Caco-2 (cell line): ENCODE measurements at regions not wholly inside any gene's neighbourhood (a gene's known extent, or its start where the extent isn't known, plus 50 kb on each side); places are given as distances from the start of the nearest gene placed in this dataset.

Experiments used
- BruUV-seq: library from RNA; stranded (reverse); fragments of 400-500 nt; replicated peaks from 2 replicates; lab custom pipeline; 2021; lab: Mats Ljungman, UMichigan
- CTCF ChIA-PET: fragments of 300-600 bp; sonication (Branson Sonifier 250); formaldehyde crosslinking; loops from one replicate; lab custom pipeline; 2022; ENCODE audit warnings: antibody characterized with exemption; lab: Charles Lee
- POLR2A ChIA-PET: fragments of 300-600 bp; sonication (Branson Sonifier 250); formaldehyde crosslinking; loops from one replicate; lab custom pipeline; 2022; ENCODE audit warnings: antibody characterized with exemption; lab: Charles Lee
- DNase-seq, 2 experiments: peaks; one replicate each; pipeline versions ENCODE4 v3.0.0 to v3.0.0-alpha.2; 2020 to 2022
- H3K27me3 ChIP-seq: replicated peaks from 2 replicates; pipeline ENCODE4 v1.6.0; 2011; ENCODE audit warnings: low read length; ENCODE audit not compliant: control insufficient read depth, insufficient read depth
- H3K36me3 ChIP-seq: 2 replicates; pipeline ENCODE4 v1.5.1; 2011; ENCODE audit warnings: low read length; ENCODE audit not compliant: control insufficient read depth, insufficient read depth
- H3K4me1 ChIP-seq: fragments of 250-450 bp; sonication (Bioruptor Pico); 2 replicates; pipeline ENCODE4 v1.5.1; 2020; ENCODE audit warnings: mild to moderate bottlenecking
- H3K4me3 ChIP-seq: 2 replicates; pipeline ENCODE4 v1.5.1; 2011; ENCODE audit warnings: low read depth, mild to moderate bottlenecking, control low read depth, low read length
- H3K9me3 ChIP-seq: fragments of 250-450 bp; sonication (Bioruptor Pico); 2 replicates; pipeline ENCODE4 v1.5.1; 2020; ENCODE audit warnings: mild to moderate bottlenecking, moderate library complexity
- H3K27ac Mint-ChIP-seq: one replicate; pipeline ENCODE4 v1.8.0; 2022; ENCODE audit warnings: mixed read lengths; ENCODE audit not compliant: unreplicated experiment
- H3K27me3 Mint-ChIP-seq: one replicate; pipeline ENCODE4 v1.8.0; 2022; ENCODE audit warnings: mixed read lengths; ENCODE audit not compliant: insufficient read depth, unreplicated experiment
- H3K36me3 Mint-ChIP-seq: one replicate; pipeline ENCODE4 v1.8.0; 2022; ENCODE audit warnings: mild to moderate bottlenecking, mixed read lengths; ENCODE audit not compliant: insufficient read depth, unreplicated experiment
- H3K4me1 Mint-ChIP-seq: one replicate; pipeline ENCODE4 v1.8.0; 2022; ENCODE audit warnings: low read depth, mixed read lengths; ENCODE audit not compliant: unreplicated experiment
- H3K4me3 Mint-ChIP-seq: one replicate; pipeline ENCODE4 v1.8.0; 2022; ENCODE audit warnings: mild to moderate bottlenecking, moderate library complexity, mixed read lengths; ENCODE audit not compliant: unreplicated experiment
- H3K9me3 Mint-ChIP-seq: one replicate; pipeline ENCODE4 v1.8.0; 2022; ENCODE audit warnings: mixed read lengths; ENCODE audit not compliant: unreplicated experiment
- intact Hi-C: fragments of 100-400 bp; cut with micrococcal nuclease; formaldehyde crosslinking; loops from one replicate; pipeline ENCODE4 v1.10.0; 2022; ENCODE audit not compliant: unreplicated experiment
- TF ChIP-seq, protein P1 (sequence below), 2 experiments: fragments of 200-600 bp in 1 of 2; IDR thresholded peaks; 1 replicate in 1 of 2; 2 replicates in 1 of 2; pipeline versions ENCODE4 v1.5.1 to v1.8.0; 2011 to 2022; ENCODE audit warnings: antibody characterized with exemption in 1 of 2, control low read depth in 1 of 2, inconsistent platforms in 1 of 2, low read depth in 1 of 2, low read length in 1 of 2, mild to moderate bottlenecking in 1 of 2, moderate library complexity in 1 of 2; ENCODE audit not compliant: insufficient read depth in 1 of 2, severe bottlenecking in 1 of 2, unreplicated experiment in 1 of 2

DNA sequence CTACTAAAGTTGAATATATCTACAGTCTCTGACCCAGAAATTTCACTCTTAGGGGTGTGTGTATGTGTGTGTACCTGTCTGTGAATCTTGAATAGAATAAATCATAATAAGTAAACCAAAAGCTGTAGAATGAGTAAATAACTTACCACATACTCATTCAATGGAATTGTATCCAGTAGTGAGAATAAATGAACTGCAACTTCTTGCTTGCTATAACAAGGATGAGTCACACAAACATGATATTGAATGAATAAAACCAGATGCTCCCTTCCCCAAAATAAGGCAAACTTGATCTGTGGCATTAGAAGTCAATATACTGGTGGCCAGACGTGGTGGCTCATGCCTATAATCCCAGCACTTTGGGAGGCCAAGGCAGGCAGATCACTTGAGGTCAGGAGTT, 259.8 kb upstream of the MON1B start:
- Histone ChIP-seq H3K4me3 (no peak overlapping the region), H3K9me3 (no peaks in the 10 kb centered on the region), H3K4me1 (peaks cover 1% of the 10 kb centered on the region; the same call in 1 of the 2 replicates), H3K36me3 (no peaks in the 10 kb centered on the region), H3K27me3 (no peaks in the 10 kb centered on the region)
- peaks cover 10% of the 10 kb centered on the region for H3K27me3 Mint-ChIP-seq
- DNase-seq = no peak
- ChIA-PET CTCF (no interaction called here), POLR2A (no interaction called here)
- no peak overlapping the region for H3K27ac Mint-ChIP-seq
- intact Hi-C loops = no loop called here
- H3K4me1 Mint-ChIP-seq = no peaks in the 10 kb centered on the region
- TF ChIP-seq, protein P1, sequence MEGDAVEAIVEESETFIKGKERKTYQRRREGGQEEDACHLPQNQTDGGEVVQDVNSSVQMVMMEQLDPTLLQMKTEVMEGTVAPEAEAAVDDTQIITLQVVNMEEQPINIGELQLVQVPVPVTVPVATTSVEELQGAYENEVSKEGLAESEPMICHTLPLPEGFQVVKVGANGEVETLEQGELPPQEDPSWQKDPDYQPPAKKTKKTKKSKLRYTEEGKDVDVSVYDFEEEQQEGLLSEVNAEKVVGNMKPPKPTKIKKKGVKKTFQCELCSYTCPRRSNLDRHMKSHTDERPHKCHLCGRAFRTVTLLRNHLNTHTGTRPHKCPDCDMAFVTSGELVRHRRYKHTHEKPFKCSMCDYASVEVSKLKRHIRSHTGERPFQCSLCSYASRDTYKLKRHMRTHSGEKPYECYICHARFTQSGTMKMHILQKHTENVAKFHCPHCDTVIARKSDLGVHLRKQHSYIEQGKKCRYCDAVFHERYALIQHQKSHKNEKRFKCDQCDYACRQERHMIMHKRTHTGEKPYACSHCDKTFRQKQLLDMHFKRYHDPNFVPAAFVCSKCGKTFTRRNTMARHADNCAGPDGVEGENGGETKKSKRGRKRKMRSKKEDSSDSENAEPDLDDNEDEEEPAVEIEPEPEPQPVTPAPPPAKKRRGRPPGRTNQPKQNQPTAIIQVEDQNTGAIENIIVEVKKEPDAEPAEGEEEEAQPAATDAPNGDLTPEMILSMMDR (IDR thresholded peaks at IDR 0.05; ENCODE audit: insufficient read depth in 1 of 2, low read depth in 1 of 2, low read length in 1 of 2, severe bottlenecking in 1 of 2, unreplicated experiment in 1 of 2) = no peak
- no peaks in the 10 kb centered on the region for H3K9me3 Mint-ChIP-seq
- H3K36me3 Mint-ChIP-seq = no peaks in the 10 kb centered on the region
- BruUV-seq = no TSS peak
- no peak overlapping the region for H3K4me3 Mint-ChIP-seq

DNA sequence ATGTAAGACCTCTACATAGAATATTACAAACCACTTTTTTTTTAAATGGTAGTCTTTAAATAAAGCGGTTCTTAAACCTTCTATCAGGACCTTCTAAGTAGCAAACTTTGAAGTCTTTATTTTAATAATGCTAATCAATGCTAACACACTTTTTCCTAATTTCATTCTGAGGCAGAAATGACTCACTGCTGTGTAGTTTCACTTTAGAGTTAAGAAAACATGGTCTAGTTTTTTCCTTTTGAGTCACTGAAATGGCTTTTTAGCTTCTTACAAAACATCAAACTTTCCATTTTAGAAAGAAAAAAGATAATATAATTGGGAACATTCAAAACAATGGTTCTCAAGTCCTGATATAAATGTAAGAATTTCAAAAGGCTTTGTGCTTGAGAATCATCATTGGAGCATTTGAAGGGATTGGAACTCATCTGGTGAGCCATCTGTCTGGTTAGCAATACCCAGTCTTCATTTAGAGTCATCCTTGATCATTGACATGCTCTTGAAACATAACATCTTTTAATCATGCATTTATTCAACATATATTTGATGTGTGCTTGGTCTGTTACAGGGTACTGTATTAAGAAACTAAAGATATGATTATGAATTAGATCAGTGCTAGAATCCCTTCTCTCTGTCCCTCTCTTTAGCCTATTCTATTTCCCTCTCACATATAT, 258.3 kb upstream of the MON1B start:
- intact Hi-C loops = no loop called here

DNA sequence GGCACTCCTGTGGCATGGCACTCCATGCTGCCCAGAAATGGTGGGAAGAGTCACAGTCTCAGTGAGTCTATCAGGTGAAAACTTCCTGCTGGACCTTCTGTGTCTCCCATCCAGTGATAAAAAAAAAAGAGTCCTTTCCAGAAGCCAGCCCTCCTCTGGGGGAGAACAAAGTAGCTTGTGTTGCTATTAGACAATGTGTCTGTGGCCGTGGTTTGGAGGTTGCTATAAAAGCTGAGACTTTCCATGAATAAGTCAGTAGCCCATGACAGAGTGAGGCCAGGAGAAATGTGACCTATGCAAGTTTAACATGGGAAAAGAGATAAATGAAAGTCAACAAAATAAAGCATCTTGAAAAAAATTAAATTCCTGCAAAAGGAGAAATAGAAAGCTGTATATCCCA, 250.7 kb upstream of the MON1B start:
- Mint-ChIP-seq H3K27ac (no peak overlapping the region), H3K9me3 (no peaks in the 10 kb centered on the region), H3K27me3 (peaks cover 17% of the 10 kb centered on the region), H3K36me3 (no peaks in the 10 kb centered on the region), H3K4me1 (no peaks in the 10 kb centered on the region), H3K4me3 (no peak overlapping the region)
- no peaks in the 10 kb centered on the region for H3K4me1 ChIP-seq
- no peaks in the 10 kb centered on the region for H3K9me3 ChIP-seq
- no peaks in the 10 kb centered on the region for H3K27me3 ChIP-seq
- no peak overlapping the region for H3K4me3 ChIP-seq
- H3K36me3 ChIP-seq = no peaks in the 10 kb centered on the region
- BruUV-seq = no TSS peak
- TF ChIP-seq, protein P1 (IDR thresholded peaks at IDR 0.05; ENCODE audit: insufficient read depth in 1 of 2, low read depth in 1 of 2, low read length in 1 of 2, severe bottlenecking in 1 of 2, unreplicated experiment in 1 of 2) = no peak
- ChIA-PET POLR2A (no interaction called here), CTCF (no interaction called here)
- no peak for DNase-seq
- intact Hi-C loops = no loop called here

More for the DNA sequence above, 258.3 kb upstream of the MON1B start:
- no TSS peak for BruUV-seq
- no peak for DNase-seq
- Mint-ChIP-seq H3K27me3 (peaks cover 10% of the 10 kb centered on the region), H3K9me3 (no peaks in the 10 kb centered on the region), H3K36me3 (no peaks in the 10 kb centered on the region), H3K4me1 (no peaks in the 10 kb centered on the region), H3K27ac (no peak overlapping the region), H3K4me3 (no peak overlapping the region)
- POLR2A ChIA-PET = no interaction called here
- H3K4me3 ChIP-seq = no peak overlapping the region
- H3K27me3 ChIP-seq = no peaks in the 10 kb centered on the region
- H3K9me3 ChIP-seq = no peaks in the 10 kb centered on the region
- no peaks in the 10 kb centered on the region for H3K36me3 ChIP-seq
- CTCF ChIA-PET = no interaction called here
- H3K4me1 ChIP-seq = no peaks in the 10 kb centered on the region
- TF ChIP-seq, protein P1 (IDR thresholded peaks at IDR 0.05; ENCODE audit: insufficient read depth in 1 of 2, low read depth in 1 of 2, low read length in 1 of 2, severe bottlenecking in 1 of 2, unreplicated experiment in 1 of 2) = no peak
